OCI-LY7 (cell line): ENCODE measurements at regions not wholly inside any gene's neighbourhood (a gene's known extent, or its start where the extent isn't known, plus 50 kb on each side); places are given as distances from the start of the nearest gene placed in this dataset.

ENCODE experiments used
- BruUV-seq: library from RNA; stranded (reverse); fragments of 400-500 nt; replicated peaks from 2 replicates; lab custom pipeline; 2021; lab: Mats Ljungman, UMichigan
- CTCF ChIA-PET: fragments of 300-600 bp; sonication (Branson Sonifier 250); formaldehyde crosslinking; loops from one replicate; lab custom pipeline; 2022; ENCODE audit warnings: antibody characterized with exemption; ENCODE audit not compliant: unreplicated experiment; lab: Charles Lee
- POLR2A ChIA-PET: fragments of 300-600 bp; sonication (Branson Sonifier 250); formaldehyde crosslinking; loops from one replicate; lab custom pipeline; 2022; ENCODE audit warnings: antibody characterized with exemption; lab: Charles Lee
- DNase-seq: peaks from one replicate; pipeline ENCODE4 v3.0.0-alpha.2; 2015; ENCODE audit warnings: low spot score
- H2AFZ ChIP-seq: fragments of 200-600 bp; sonication (generic), shearing (Covaris generic); 2 replicates; pipeline ENCODE4 v1.6.1; 2014; ENCODE audit warnings: mild to moderate bottlenecking, antibody characterized with exemption, low read length, moderate library complexity
- H3K27ac ChIP-seq: fragments of 200-600 bp; sonication (generic); 2 replicates; pipeline ENCODE4 v1.5.1; 2014; ENCODE audit warnings: mixed run types, low read depth, mild to moderate bottlenecking, moderate library complexity, low read length, inconsistent platforms; ENCODE audit not compliant: poor library complexity, severe bottlenecking
- H3K36me3 ChIP-seq: fragments of 200-600 bp; sonication (generic); 2 replicates; pipeline ENCODE4 v1.6.1; 2014; ENCODE audit warnings: mild to moderate bottlenecking, antibody characterized with exemption, low read length, moderate library complexity, mixed read lengths; ENCODE audit not compliant: insufficient read depth
- H3K4me1 ChIP-seq: fragments of 200-600 bp; sonication (generic); 2 replicates; pipeline ENCODE4 v1.5.1; 2014; ENCODE audit warnings: mild to moderate bottlenecking, low read length; ENCODE audit not compliant: insufficient read depth, poor library complexity, severe bottlenecking
- H3K4me2 ChIP-seq: fragments of 200-600 bp; sonication (generic); 2 replicates; pipeline ENCODE4 v1.6.1; 2014; ENCODE audit warnings: mild to moderate bottlenecking, low read length
- H3K4me3 ChIP-seq: fragments of 200-600 bp; sonication (generic); 2 replicates; pipeline ENCODE4 v1.5.1; 2014; ENCODE audit warnings: mild to moderate bottlenecking, low read depth, low read length; ENCODE audit not compliant: poor library complexity, severe bottlenecking
- H3K79me2 ChIP-seq: fragments of 200-600 bp; sonication (generic); 2 replicates; pipeline ENCODE4 v1.6.1; 2016; ENCODE audit warnings: low read depth, mild to moderate bottlenecking, low read length, moderate library complexity, mixed read lengths; ENCODE audit not compliant: insufficient read depth
- H3K9me2 ChIP-seq: fragments of 200-600 bp; sonication (generic); 2 replicates; pipeline ENCODE4 v1.6.1; 2016; ENCODE audit warnings: mild to moderate bottlenecking, low read length, mixed read lengths; ENCODE audit not compliant: insufficient read depth
- H3K9me3 ChIP-seq: fragments of 200-600 bp; sonication (generic); 2 replicates; pipeline ENCODE4 v1.6.1; 2014; ENCODE audit warnings: mild to moderate bottlenecking, mixed run types, low read length, mixed read lengths
- H4K20me1 ChIP-seq: fragments of 200-600 bp; sonication (generic); 2 replicates; pipeline ENCODE4 v1.6.1; 2014; ENCODE audit warnings: mild to moderate bottlenecking, antibody characterized with exemption, low read length, moderate library complexity, mixed read lengths; ENCODE audit not compliant: insufficient read depth
- CTCF ChIP-seq: fragments of 200-600 bp; sonication (generic); conservative IDR thresholded peaks from 2 replicates; pipeline ENCODE4 v1.5.1; 2014; ENCODE audit warnings: mild to moderate bottlenecking, antibody characterized with exemption, low read length, moderate library complexity, mixed read lengths
- EZH2phosphoT487 ChIP-seq: fragments of 200-600 bp; sonication (generic); IDR thresholded peaks from 2 replicates; pipeline ENCODE4 v1.6.1; 2018; ENCODE audit warnings: low read depth, borderline replicate concordance, mild to moderate bottlenecking, mixed run types, antibody characterized with exemption, low read length, moderate library complexity, mixed read lengths
- intact Hi-C: fragments of 100-400 bp; cut with micrococcal nuclease; formaldehyde crosslinking; loops from one replicate; pipeline ENCODE4 v1.10.0; 2022; ENCODE audit not compliant: unreplicated experiment

GRCh38 chr10:4069491-4069890 is 284.5 kb upstream of the KLF6 start:
- Histone ChIP-seq H4K20me1 (no peaks in the 10 kb centered on the region), H3K4me2 (no peak overlapping the region), H3K9me3 (no peaks in the 10 kb centered on the region), H3K4me3 (no peak overlapping the region), H3K4me1 (no peaks in the 10 kb centered on the region), H3K79me2 (no peaks in the 10 kb centered on the region), H2AFZ (no peak overlapping the region), H3K36me3 (no peaks in the 10 kb centered on the region), H3K27ac (no peak overlapping the region), H3K9me2 (no peaks in the 10 kb centered on the region)
- BruUV-seq = no TSS peak
- no peak for DNase-seq
- no peak for TF ChIP-seq EZH2phosphoT487
- no peak for TF ChIP-seq CTCF
- CTCF ChIA-PET = no interaction called here
- POLR2A ChIA-PET = no interaction called here
- intact Hi-C loops = no loop called here

- no peaks in the 10 kb centered on the region for H3K79me2 ChIP-seq
- H3K9me3 ChIP-seq = no peaks in the 10 kb centered on the region
- no peak overlapping the region for H3K4me2 ChIP-seq
- ChIA-PET CTCF (no interaction called here), POLR2A (interaction anchor here (0.7 kb wide), 1 partner anchor 326 kb away, joined by 3 read pairs; no protein-coding TSS in a partner anchor)
- H2AFZ ChIP-seq = no peak overlapping the region
- BruUV-seq = no TSS peak
- no peaks in the 10 kb centered on the region for H4K20me1 ChIP-seq
- no peaks in the 10 kb centered on the region for H3K9me2 ChIP-seq
- H3K4me3 ChIP-seq = no peak overlapping the region
- H3K27ac ChIP-seq = no peak overlapping the region
- H3K4me1 ChIP-seq = no peaks in the 10 kb centered on the region
- TF ChIP-seq CTCF (no peak), EZH2phosphoT487 (no peak)
- H3K36me3 ChIP-seq = no peaks in the 10 kb centered on the region
- intact Hi-C loops = no loop called here
- no peak for DNase-seq
Measured at GRCh38 chr10:4068629-4069028, 283.6 kb upstream of the KLF6 start.

GRCh38 chr10:4067931-4068561 is 283.0 kb upstream of the KLF6 start:
- ChIA-PET CTCF (no interaction called here), POLR2A (no interaction called here)
- DNase-seq = no peak
- no peak overlapping the region for H3K27ac ChIP-seq
- H3K4me1 ChIP-seq = no peaks in the 10 kb centered on the region
- H3K79me2 ChIP-seq = no peaks in the 10 kb centered on the region
- no peak overlapping the region for H2AFZ ChIP-seq
- BruUV-seq = no TSS peak
- no peak for TF ChIP-seq EZH2phosphoT487
- no peak for TF ChIP-seq CTCF
- no peaks in the 10 kb centered on the region for H3K9me3 ChIP-seq
- H3K4me2 ChIP-seq = no peak overlapping the region
- intact Hi-C loops = no loop called here
- H3K36me3 ChIP-seq = no peaks in the 10 kb centered on the region
- no peaks in the 10 kb centered on the region for H3K9me2 ChIP-seq
- H3K4me3 ChIP-seq = no peak overlapping the region
- H4K20me1 ChIP-seq = no peaks in the 10 kb centered on the region
